Activated CD8-positive, alpha-beta memory T cell treated with anti-CD3 and anti-CD28 coated beads for 36 hours (primary cell): ENCODE measurements at regions not wholly inside any gene's neighbourhood (a gene's known extent, or its start where the extent isn't known, plus 50 kb on each side); places are given as distances from the start of the nearest gene placed in this dataset.

ENCODE experiments used
- CTCF ChIA-PET: fragments of 350-600 bp; sonication (Branson Sonifier 250); formaldehyde crosslinking; loops from one replicate; lab custom pipeline; 2021; ENCODE audit warnings: antibody characterized with exemption; lab: Charles Lee
- POLR2A ChIA-PET: fragments of 350-600 bp; sonication (Branson Sonifier 250); formaldehyde crosslinking; loops from one replicate; lab custom pipeline; 2021; ENCODE audit warnings: antibody characterized with exemption; lab: Charles Lee

GRCh38 chr2:146212602-146213001 is 1632.2 kb upstream of the ACVR2A start:
- ChIA-PET POLR2A (no interaction called here), CTCF (interaction anchor here (0.7 kb wide), 1 partner anchor 12 kb away, joined by 5 read pairs; no protein-coding TSS in a partner anchor)

- ChIA-PET POLR2A (no interaction called here), CTCF (no interaction called here)
Observed at GRCh38 chr2:146209842-146210275, 1635.0 kb upstream of the ACVR2A start.

GRCh38 chr2:146207901-146208300 is 1636.9 kb upstream of the ACVR2A start:
- CTCF ChIA-PET: no interaction called here
- POLR2A ChIA-PET: no interaction called here

GRCh38 chr2:146207417-146207816 is 1637.4 kb upstream of the ACVR2A start:
- CTCF ChIA-PET: no interaction called here
- POLR2A ChIA-PET: no interaction called here

GRCh38 chr2:146203064-146203624 is 1641.7 kb upstream of the ACVR2A start:
- POLR2A ChIA-PET: no interaction called here
- CTCF ChIA-PET: no interaction called here

GRCh38 chr2:146193619-146194018 is 1651.2 kb upstream of the ACVR2A start:
- ChIA-PET CTCF (no interaction called here), POLR2A (no interaction called here)

GRCh38 chr2:146189541-146189940 is 1655.3 kb upstream of the ACVR2A start:
- ChIA-PET CTCF (interaction anchor here (0.6 kb wide), 1 partner anchor 23 kb away, joined by 3 read pairs; no protein-coding TSS in a partner anchor), POLR2A (no interaction called here)

GRCh38 chr2:146173934-146174333 is 1654.0 kb upstream of the ZEB2 start:
- CTCF ChIA-PET: no interaction called here
- POLR2A ChIA-PET: no interaction called here

- POLR2A ChIA-PET: no interaction called here
- CTCF ChIA-PET: no interaction called here
Observed at GRCh38 chr2:146161256-146161882, 1641.5 kb upstream of the ZEB2 start.

GRCh38 chr2:146158072-146158674 is 1638.3 kb upstream of the ZEB2 start:
- ChIA-PET POLR2A (no interaction called here), CTCF (no interaction called here)

- ChIA-PET CTCF (no interaction called here), POLR2A (no interaction called here)
Observed at GRCh38 chr2:146147448-146148012, 1627.6 kb upstream of the ZEB2 start.

- CTCF ChIA-PET: no interaction called here
- POLR2A ChIA-PET: no interaction called here
Observed at GRCh38 chr2:146143971-146144370, 1624.1 kb upstream of the ZEB2 start.

- ChIA-PET POLR2A (no interaction called here), CTCF (no interaction called here)
Observed at GRCh38 chr2:146138820-146139219, 1618.9 kb upstream of the ZEB2 start.

- ChIA-PET CTCF (no interaction called here), POLR2A (no interaction called here)
Observed at GRCh38 chr2:146135245-146135644, 1615.3 kb upstream of the ZEB2 start.

GRCh38 chr2:146131785-146132184 is 1611.9 kb upstream of the ZEB2 start:
- ChIA-PET CTCF (no interaction called here), POLR2A (no interaction called here)

- POLR2A ChIA-PET: no interaction called here
- CTCF ChIA-PET: no interaction called here
Observed at GRCh38 chr2:146131048-146131447, 1611.1 kb upstream of the ZEB2 start.

GRCh38 chr2:146130290-146130689 is 1610.4 kb upstream of the ZEB2 start:
- CTCF ChIA-PET: no interaction called here

GRCh38 chr2:146129231-146129630 is 1609.3 kb upstream of the ZEB2 start:
- ChIA-PET CTCF (no interaction called here), POLR2A (no interaction called here)

More at GRCh38 chr2:146130290-146130689, 1610.4 kb upstream of the ZEB2 start:
- POLR2A ChIA-PET: no interaction called here

GRCh38 chr2:146128216-146128615 is 1608.3 kb upstream of the ZEB2 start:
- CTCF ChIA-PET: no interaction called here
- POLR2A ChIA-PET: no interaction called here

GRCh38 chr2:146125551-146125950 is 1605.6 kb upstream of the ZEB2 start:
- ChIA-PET POLR2A (no interaction called here), CTCF (no interaction called here)

- ChIA-PET POLR2A (no interaction called here), CTCF (no interaction called here)
Observed at GRCh38 chr2:146124741-146125140, 1604.8 kb upstream of the ZEB2 start.
